NCI-H2081 treated with DMSO at 0.1 percent for 48 hours (cell line): ENCODE measurements at regions not wholly inside any gene's neighbourhood (a gene's known extent, or its start where the extent isn't known, plus 50 kb on each side); places are given as distances from the start of the nearest gene placed in this dataset.
"Not testable (repeated sequence)": the region's sequence is repeated elsewhere in the genome, so short reads cannot be mapped to it uniquely, and the experiment has no call there.

Source experiments
- DNase-seq: peaks from one replicate; lab custom pipeline; 2025; lab: John Stamatoyannopoulos, UW

- no peak for DNase-seq
These were observed 163.3 kb upstream of the WWC1 start for GRCh38 chr5:168128111-168128510.

GRCh38 chr5:168128557-168128956 is 162.9 kb upstream of the WWC1 start:
- DNase-seq: no peak

- no peak for DNase-seq
These were observed 159.9 kb upstream of the WWC1 start for GRCh38 chr5:168131519-168131918.

- DNase-seq: no peak
These were observed 159.2 kb upstream of the WWC1 start for GRCh38 chr5:168132241-168132641.

GRCh38 chr5:168135897-168136296 is 155.5 kb upstream of the WWC1 start:
- no peak for DNase-seq

- no peak for DNase-seq
These were observed 155.1 kb upstream of the WWC1 start for GRCh38 chr5:168136340-168136739.

- DNase-seq: no peak
These were observed 154.2 kb upstream of the WWC1 start for GRCh38 chr5:168137265-168137664.

GRCh38 chr5:168140241-168140640 is 151.2 kb upstream of the WWC1 start:
- DNase-seq: no peak

GRCh38 chr5:168142402-168142801 is 149.0 kb upstream of the WWC1 start:
- no peak for DNase-seq

- not testable (repeated sequence) for DNase-seq
These were observed 147.9 kb upstream of the WWC1 start for GRCh38 chr5:168143521-168143920.

- DNase-seq: no peak
These were observed 144.3 kb upstream of the WWC1 start for GRCh38 chr5:168147106-168147505.

GRCh38 chr5:168147568-168148360 is 143.7 kb upstream of the WWC1 start:
- no peak for DNase-seq

GRCh38 chr5:168151041-168151440 is 140.4 kb upstream of the WWC1 start:
- no peak for DNase-seq

GRCh38 chr5:168152660-168153059 is 138.8 kb upstream of the WWC1 start:
- no peak for DNase-seq

- DNase-seq: no peak
These were observed 138.1 kb upstream of the WWC1 start for GRCh38 chr5:168153263-168153875.

- no peak for DNase-seq
These were observed 137.6 kb upstream of the WWC1 start for GRCh38 chr5:168153876-168154270.

- DNase-seq: no peak
These were observed 135.9 kb upstream of the WWC1 start for GRCh38 chr5:168155585-168155984.

GRCh38 chr5:168156170-168156569 is 135.3 kb upstream of the WWC1 start:
- DNase-seq: no peak

GRCh38 chr5:168157141-168157540 is 134.3 kb upstream of the WWC1 start:
- no peak for DNase-seq

GRCh38 chr5:168159425-168159824 is 132.0 kb upstream of the WWC1 start:
- no peak for DNase-seq

GRCh38 chr5:168162464-168162863 is 129.0 kb upstream of the WWC1 start:
- DNase-seq: no peak

GRCh38 chr5:168163966-168164365 is 127.5 kb upstream of the WWC1 start:
- peak; percentile 3 for DNase-seq

GRCh38 chr5:168165221-168165914 is 126.1 kb upstream of the WWC1 start:
- DNase-seq: peak; percentile 82
